SW 1271 (cell line): ENCODE measurements at regions not wholly inside any gene's neighbourhood (a gene's known extent, or its start where the extent isn't known, plus 50 kb on each side); places are given as distances from the start of the nearest gene placed in this dataset.
A peak's percentile ranks its signal among the peaks of the same experiment; 100 is the strongest.

Experiments
- DNase-seq, 2 experiments: peaks; one replicate each; lab custom pipeline; 2025; lab: John Stamatoyannopoulos, UW

- DNase-seq = no peak
Observed at GRCh38 chr17:12530161-12530560, 135.5 kb upstream of the MYOCD start.

GRCh38 chr17:12536021-12536420 lies 129.7 kb upstream of the MYOCD start:
- DNase-seq = no peak

- DNase-seq = no peak
Observed at GRCh38 chr17:12536472-12536871, 129.2 kb upstream of the MYOCD start.

GRCh38 chr17:12537436-12537835 lies 128.3 kb upstream of the MYOCD start:
- no peak for DNase-seq

- no peak for DNase-seq
Observed at GRCh38 chr17:12538003-12538402, 127.7 kb upstream of the MYOCD start.

- DNase-seq = peak in 1 of 2 experiments; percentile 39
Observed at GRCh38 chr17:12545877-12546513, 119.7 kb upstream of the MYOCD start.

GRCh38 chr17:12546983-12547382 lies 118.7 kb upstream of the MYOCD start:
- no peak for DNase-seq

GRCh38 chr17:12547831-12548230 lies 117.9 kb upstream of the MYOCD start:
- DNase-seq = no peak

GRCh38 chr17:12548558-12548957 lies 117.1 kb upstream of the MYOCD start:
- DNase-seq = no peak

GRCh38 chr17:12549499-12550041 lies 116.1 kb upstream of the MYOCD start:
- DNase-seq = no peak

- no peak for DNase-seq
Observed at GRCh38 chr17:12553625-12554024, 112.1 kb upstream of the MYOCD start.

GRCh38 chr17:12554251-12554650 lies 111.4 kb upstream of the MYOCD start:
- no peak for DNase-seq

- no peak for DNase-seq
Observed at GRCh38 chr17:12566291-12566690, 99.4 kb upstream of the MYOCD start.

GRCh38 chr17:12567077-12568053 lies 98.3 kb upstream of the MYOCD start:
- no peak for DNase-seq

- DNase-seq = no peak
Observed at GRCh38 chr17:12568358-12569251, 97.1 kb upstream of the MYOCD start.

- no peak for DNase-seq
Observed at GRCh38 chr17:12571606-12572005, 94.1 kb upstream of the MYOCD start.

- DNase-seq = no peak
Observed at GRCh38 chr17:12574525-12574924, 91.2 kb upstream of the MYOCD start.

GRCh38 chr17:12575641-12576040 lies 90.0 kb upstream of the MYOCD start:
- DNase-seq = no peak

GRCh38 chr17:12579288-12579687 lies 86.4 kb upstream of the MYOCD start:
- DNase-seq = no peak

- no peak for DNase-seq
Observed at GRCh38 chr17:12580640-12581039, 85.0 kb upstream of the MYOCD start.

- DNase-seq = no peak
Observed at GRCh38 chr17:12584727-12585126, 81.0 kb upstream of the MYOCD start.

- DNase-seq = no peak
Observed at GRCh38 chr17:12588531-12588930, 77.2 kb upstream of the MYOCD start.
